HG03469 (cell line): ENCODE measurements at regions not wholly inside any gene's neighbourhood (a gene's known extent, or its start where the extent isn't known, plus 50 kb on each side); places are given as distances from the start of the nearest gene placed in this dataset.
"Not testable (repeated sequence)": the region's sequence is repeated elsewhere in the genome, so short reads cannot be mapped to it uniquely, and the experiment has no call there.

Experiments
- ATAC-seq: cut with Tn5 transposase; IDR thresholded peaks from one replicate; pipeline ENCODE4 v1.9.1; 2021; ENCODE audit warnings: mild to moderate bottlenecking, moderate library complexity, moderate number of reproducible peaks; ENCODE audit not compliant: unreplicated experiment

- ATAC-seq: no peak
Observed at GRCh38 chr4:181043486-181043885, 1199.7 kb upstream of the TENM3 start.

GRCh38 chr4:181046809-181047208 lies 1196.4 kb upstream of the TENM3 start:
- no peak for ATAC-seq

- ATAC-seq: no peak
Observed at GRCh38 chr4:181051931-181052330, 1191.3 kb upstream of the TENM3 start.

GRCh38 chr4:181061787-181062186 lies 1181.4 kb upstream of the TENM3 start:
- no peak for ATAC-seq

GRCh38 chr4:181063212-181063611 lies 1180.0 kb upstream of the TENM3 start:
- ATAC-seq: no peak

- no peak for ATAC-seq
Observed at GRCh38 chr4:181077341-181077740, 1165.9 kb upstream of the TENM3 start.

GRCh38 chr4:181078196-181078595 lies 1165.0 kb upstream of the TENM3 start:
- ATAC-seq: no peak

GRCh38 chr4:181083757-181084361 lies 1159.3 kb upstream of the TENM3 start:
- ATAC-seq: no peak

- ATAC-seq: no peak
Observed at GRCh38 chr4:181085557-181085956, 1157.6 kb upstream of the TENM3 start.

- ATAC-seq: no peak
Observed at GRCh38 chr4:181105487-181105886, 1137.7 kb upstream of the TENM3 start.

- ATAC-seq: no peak
Observed at GRCh38 chr4:181106398-181106797, 1136.8 kb upstream of the TENM3 start.

- no peak for ATAC-seq
Observed at GRCh38 chr4:181108237-181108636, 1135.0 kb upstream of the TENM3 start.

GRCh38 chr4:181119186-181119585 lies 1124.0 kb upstream of the TENM3 start:
- ATAC-seq: no peak

- no peak for ATAC-seq
Observed at GRCh38 chr4:181121733-181122132, 1121.5 kb upstream of the TENM3 start.

GRCh38 chr4:181127171-181127570 lies 1116.0 kb upstream of the TENM3 start:
- no peak for ATAC-seq

GRCh38 chr4:181130317-181130716 lies 1112.9 kb upstream of the TENM3 start:
- not testable (repeated sequence) for ATAC-seq

- ATAC-seq: no peak
Observed at GRCh38 chr4:181137351-181137750, 1105.9 kb upstream of the TENM3 start.

- ATAC-seq: no peak
Observed at GRCh38 chr4:181138116-181138515, 1105.1 kb upstream of the TENM3 start.

- no peak for ATAC-seq
Observed at GRCh38 chr4:181140037-181140603, 1103.1 kb upstream of the TENM3 start.

GRCh38 chr4:181143250-181143854 lies 1099.8 kb upstream of the TENM3 start:
- ATAC-seq: peak; percentile 90

GRCh38 chr4:181146051-181146450 lies 1097.2 kb upstream of the TENM3 start:
- no peak for ATAC-seq

GRCh38 chr4:181147416-181147951 lies 1095.7 kb upstream of the TENM3 start:
- no peak for ATAC-seq
